ENCODE measurements at regions not wholly inside any gene's neighbourhood (a gene's known extent, or its start where the extent isn't known, plus 50 kb on each side); places are given as distances from the start of the nearest gene placed in this dataset.

DNA sequence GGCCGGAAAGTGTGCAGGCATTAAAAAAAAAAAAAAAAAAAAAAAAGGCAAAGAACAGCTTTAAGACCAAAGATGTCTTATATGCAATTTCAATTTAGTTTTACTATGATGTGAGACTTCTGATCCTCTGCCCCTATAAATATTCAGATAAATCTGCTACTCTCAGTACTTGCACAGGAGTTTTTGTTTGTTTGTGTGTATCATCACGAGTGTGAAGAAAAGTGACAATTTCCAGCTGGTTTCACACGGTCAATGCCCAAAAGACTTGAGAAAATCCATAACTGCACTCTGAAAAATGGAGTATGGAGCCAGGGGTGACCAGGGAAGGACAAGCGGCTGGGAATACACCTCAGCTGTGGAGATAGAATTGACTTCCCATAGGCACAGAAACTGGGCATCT is 757.7 kb downstream of the C6orf118 start:
- no peak overlapping the region for H3K27ac ChIP-seq (ENCODE audit: insufficient read depth, low read length)
- no peaks in the 10 kb centered on the region for H4K20me1 ChIP-seq (ENCODE audit: insufficient read depth, low read length)
- POLR2A ChIA-PET (ENCODE audit: unreplicated experiment), result no interaction called here
- dilution Hi-C loops (cut with HindIII; ENCODE audit: low sequenced_read_pairs, unreplicated experiment) (no loop called here), intact Hi-C loops (cut with micrococcal nuclease) (no loop called here), in situ Hi-C loops (cut with MboI; ENCODE audit: low sequenced_read_pairs) (no loop called here)
- H3K23ac ChIP-seq (ENCODE audit: low read depth, low read length), result no peak overlapping the region
- H2AFZ ChIP-seq (replicated peaks; ENCODE audit: low read length, poor library complexity), result no peak overlapping the region
- no peak overlapping the region for H2AK5ac ChIP-seq (ENCODE audit: low read depth, low read length)
- no peak overlapping the region for H3K18ac ChIP-seq (ENCODE audit: low read depth, low read length)
- CTCF ChIA-PET, result no interaction called here
- H2BK20ac ChIP-seq (ENCODE audit: low read depth, low read length), result no peak overlapping the region
- peaks cover 9% of the 10 kb centered on the region for H3K9me3 ChIP-seq (ENCODE audit: control insufficient read depth, insufficient read depth, low read length)
- H3K4ac ChIP-seq (ENCODE audit: low read depth, low read length), result no peak overlapping the region
- no peaks in the 10 kb centered on the region for H3K27me3 ChIP-seq (ENCODE audit: control insufficient read depth, insufficient read depth, low read length)
- H3K14ac ChIP-seq (replicated peaks; ENCODE audit: low read depth, low read length), result no peak overlapping the region
- ATAC-seq (ENCODE audit: low read depth) (no peak), DNase-seq (no peak)
- H3K56ac ChIP-seq (ENCODE audit: extremely low read depth, insufficient read depth, low read length), result no peak overlapping the region
- no TSS peak for BruUV-seq (replicated peaks)
- no peak overlapping the region for H2AK9ac ChIP-seq (replicated peaks; ENCODE audit: low read depth, low read length, poor library complexity)
- WGBS, 2 experiments (ENCODE audit: extremely low coverage in 2 of 2, insufficient read length in 1 of 2), result no CpG with 5 or more reads among the region's 4 CpGs
- H2BK15ac ChIP-seq (ENCODE audit: low read depth, low read length), result no peak overlapping the region
- no peaks in the 10 kb centered on the region for H3K4me1 ChIP-seq (ENCODE audit: control insufficient read depth, insufficient read depth, low read length)
- no peak overlapping the region for H2BK5ac ChIP-seq (ENCODE audit: low read depth, low read length, poor library complexity, severe bottlenecking)
- H3K9ac ChIP-seq (ENCODE audit: low read depth, low read length), result no peak overlapping the region
- no peaks in the 10 kb centered on the region for H3K79me1 ChIP-seq (ENCODE audit: low read depth in 1 of 2, low read length in 2 of 2)
- no peaks in the 10 kb centered on the region for H3K36me3 ChIP-seq (ENCODE audit: control insufficient read depth, insufficient read depth, low read length)
- TF ChIP-seq POLR2A (IDR thresholded peaks at IDR 0.05; ENCODE audit: low read depth, low read length) (no peak), SMC3 (IDR thresholded peaks at IDR 0.05; ENCODE audit: low read depth, low read length) (no peak), BHLHE40 (IDR thresholded peaks at IDR 0.05; ENCODE audit: low read depth, low read length) (no peak), MXI1 (IDR thresholded peaks at IDR 0.05; ENCODE audit: borderline replicate concordance, low read depth, low read length) (no peak), MAFK (IDR thresholded peaks at IDR 0.05; ENCODE audit: low read depth, low read length) (no peak)
- TF ChIP-seq, protein P1, sequence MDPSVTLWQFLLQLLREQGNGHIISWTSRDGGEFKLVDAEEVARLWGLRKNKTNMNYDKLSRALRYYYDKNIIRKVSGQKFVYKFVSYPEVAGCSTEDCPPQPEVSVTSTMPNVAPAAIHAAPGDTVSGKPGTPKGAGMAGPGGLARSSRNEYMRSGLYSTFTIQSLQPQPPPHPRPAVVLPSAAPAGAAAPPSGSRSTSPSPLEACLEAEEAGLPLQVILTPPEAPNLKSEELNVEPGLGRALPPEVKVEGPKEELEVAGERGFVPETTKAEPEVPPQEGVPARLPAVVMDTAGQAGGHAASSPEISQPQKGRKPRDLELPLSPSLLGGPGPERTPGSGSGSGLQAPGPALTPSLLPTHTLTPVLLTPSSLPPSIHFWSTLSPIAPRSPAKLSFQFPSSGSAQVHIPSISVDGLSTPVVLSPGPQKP (IDR thresholded peaks at IDR 0.05; ENCODE audit: borderline replicate concordance, low read depth, low read length), result no peak
- H3K9me1 ChIP-seq (ENCODE audit: insufficient read depth, low read length), result no peaks in the 10 kb centered on the region
- H2BK120ac ChIP-seq (ENCODE audit: low read depth, low read length), result no peak overlapping the region
- H4K91ac ChIP-seq (ENCODE audit: insufficient read depth, low read depth, low read length), result no peak overlapping the region
- H4K5ac ChIP-seq (ENCODE audit: low read depth, low read length), result no peak overlapping the region
- H4K8ac ChIP-seq (ENCODE audit: low read depth in 2 of 2, low read length in 2 of 2), result no peak overlapping the region
- no peak overlapping the region for H3K4me3 ChIP-seq (ENCODE audit: insufficient read depth, low read depth, low read length)
- no peak overlapping the region for H3K4me2 ChIP-seq (ENCODE audit: low read depth, low read length)

Measured in IMR-90 (cell line).